WTC11 (cell line): ENCODE measurements at regions not wholly inside any gene's neighbourhood (a gene's known extent, or its start where the extent isn't known, plus 50 kb on each side); places are given as distances from the start of the nearest gene placed in this dataset.

Experiments used
- ATAC-seq: fragments of 200-7000 bp; cut with Tn5 transposase; 2 replicates; pipeline ENCODE4 v1.10.0; 2021; ENCODE audit warnings: mild to moderate bottlenecking, moderate library complexity
- CTCF ChIA-PET: fragments of 300-600 bp; sonication (Branson Sonifier 250); formaldehyde crosslinking; loops from one replicate; lab custom pipeline; 2021; ENCODE audit warnings: antibody characterized with exemption; lab: Charles Lee
- POLR2A ChIA-PET: fragments of 350-600 bp; sonication (Branson Sonifier 250); formaldehyde crosslinking; loops from one replicate; lab custom pipeline; 2021; ENCODE audit warnings: antibody characterized with exemption; lab: Charles Lee
- DNase-seq: peaks from one replicate; pipeline ENCODE4 v3.0.0; 2021; ENCODE audit warnings: low spot score
- H3K27ac Mint-ChIP-seq: 2 replicates; pipeline ENCODE4 v1.8.0; 2021; ENCODE audit warnings: mixed read lengths
- H3K27me3 Mint-ChIP-seq: 2 replicates; pipeline ENCODE4 v1.8.0; 2021; ENCODE audit warnings: low read depth, mild to moderate bottlenecking, moderate library complexity, mixed read lengths
- H3K36me3 Mint-ChIP-seq: 2 replicates; pipeline ENCODE4 v1.8.0; 2021; ENCODE audit warnings: mixed read lengths
- H3K4me1 Mint-ChIP-seq: 2 replicates; pipeline ENCODE4 v1.8.0; 2022; ENCODE audit warnings: mixed read lengths
- H3K4me3 Mint-ChIP-seq: 2 replicates; pipeline ENCODE4 v1.8.0; 2021; ENCODE audit warnings: mild to moderate bottlenecking, moderate library complexity, mixed read lengths
- H3K9me3 Mint-ChIP-seq: 2 replicates; pipeline ENCODE4 v1.8.0; 2021; ENCODE audit warnings: mixed read lengths
- AR ChIP-seq: fragments of 250-450 bp; sonication (Bioruptor Pico); IDR thresholded peaks from 2 replicates; pipeline ENCODE4 v1.9.0; 2021; ENCODE audit warnings: mild to moderate bottlenecking
- ATF2 ChIP-seq: sonication (generic); formaldehyde crosslinking; IDR thresholded peaks from 2 replicates; pipeline ENCODE4 v1.8.1; 2022; ENCODE audit warnings: low read depth, missing genetic modification reagents, borderline replicate concordance
- CBFB ChIP-seq: sonication (generic); formaldehyde crosslinking; IDR thresholded peaks from 2 replicates; pipeline ENCODE4 v1.8.1; 2022; ENCODE audit warnings: mild to moderate bottlenecking, low read depth, missing genetic modification reagents
- CREM ChIP-seq: sonication (generic); formaldehyde crosslinking; IDR thresholded peaks from 2 replicates; pipeline ENCODE4 v1.8.1; 2022; ENCODE audit warnings: mild to moderate bottlenecking, missing genetic modification reagents, moderate library complexity
- E2F4 ChIP-seq: sonication (generic); formaldehyde crosslinking; IDR thresholded peaks from 2 replicates; pipeline ENCODE4 v1.8.1; 2022; ENCODE audit warnings: low read depth, mild to moderate bottlenecking, moderate library complexity, missing genetic modification reagents, borderline replicate concordance
- HMGA2 ChIP-seq: fragments of 250-450 bp; sonication (Bioruptor Pico); IDR thresholded peaks from 2 replicates; pipeline ENCODE4 v1.4.0; 2021; ENCODE audit warnings: mild to moderate bottlenecking, moderate library complexity
- IRF1 ChIP-seq: sonication (generic); formaldehyde crosslinking; IDR thresholded peaks from 2 replicates; pipeline ENCODE4 v1.8.0; 2023; ENCODE audit warnings: missing genetic modification reagents
- JAZF1 ChIP-seq: fragments of 250-450 bp; sonication (Bioruptor Pico); IDR thresholded peaks from 2 replicates; pipeline ENCODE4 v1.9.0; 2021; ENCODE audit warnings: moderate library complexity, mild to moderate bottlenecking, inconsistent platforms
- MAX ChIP-seq: sonication (generic); formaldehyde crosslinking; IDR thresholded peaks from 2 replicates; pipeline ENCODE4 v1.8.0; 2022; ENCODE audit warnings: mild to moderate bottlenecking, missing genetic modification reagents
- MXD4 ChIP-seq: fragments of 250-450 bp; sonication (Bioruptor Pico); IDR thresholded peaks from 2 replicates; pipeline ENCODE4 v1.8.0; 2021; ENCODE audit warnings: mild to moderate bottlenecking, moderate library complexity, borderline replicate concordance
- NFATC4 ChIP-seq: fragments of 250-450 bp; sonication (Bioruptor Pico); IDR thresholded peaks from 2 replicates; pipeline ENCODE4 v1.9.0; 2021; ENCODE audit warnings: mild to moderate bottlenecking
- RELA ChIP-seq: sonication (generic); formaldehyde crosslinking; IDR thresholded peaks from 2 replicates; pipeline ENCODE4 v1.8.1; 2022; ENCODE audit warnings: missing genetic modification reagents, mild to moderate bottlenecking, borderline replicate concordance
- RORB ChIP-seq: fragments of 250-450 bp; sonication (Bioruptor Pico); IDR thresholded peaks from 2 replicates; pipeline ENCODE4 v1.9.0; 2021; ENCODE audit warnings: mild to moderate bottlenecking
- SMAD3 ChIP-seq: sonication (generic); formaldehyde crosslinking; IDR thresholded peaks from 2 replicates; pipeline ENCODE4 v1.8.0; 2022; ENCODE audit warnings: missing genetic modification reagents, mild to moderate bottlenecking, borderline replicate concordance
- TCF7 ChIP-seq: sonication (generic); formaldehyde crosslinking; IDR thresholded peaks from 2 replicates; pipeline ENCODE4 v1.8.0; 2022; ENCODE audit warnings: mild to moderate bottlenecking, low read depth, missing genetic modification reagents, moderate library complexity
- TEAD4 ChIP-seq: sonication (generic); formaldehyde crosslinking; IDR thresholded peaks from 2 replicates; pipeline ENCODE4 v1.8.0; 2022; ENCODE audit warnings: mild to moderate bottlenecking, missing genetic modification reagents
- TP53 ChIP-seq: sonication (generic); formaldehyde crosslinking; IDR thresholded peaks from 2 replicates; pipeline ENCODE4 v1.8.1; 2023; ENCODE audit warnings: mild to moderate bottlenecking, missing genetic modification reagents
- USF1 ChIP-seq: sonication (generic); formaldehyde crosslinking; IDR thresholded peaks from 2 replicates; pipeline ENCODE4 v1.8.0; 2022; ENCODE audit warnings: mild to moderate bottlenecking, missing genetic modification reagents
- ZBTB43 ChIP-seq: sonication (generic); formaldehyde crosslinking; IDR thresholded peaks from 2 replicates; pipeline ENCODE4 v1.8.1; 2023; ENCODE audit warnings: mild to moderate bottlenecking, missing genetic modification reagents
- ZMAT4 ChIP-seq: fragments of 250-450 bp; sonication (Bioruptor Pico); IDR thresholded peaks from 2 replicates; pipeline ENCODE4 v1.9.0; 2021; ENCODE audit warnings: mild to moderate bottlenecking
- ZNF121 ChIP-seq: sonication (generic); formaldehyde crosslinking; IDR thresholded peaks from 2 replicates; pipeline ENCODE4 v1.8.0; 2023; ENCODE audit warnings: missing genetic modification reagents
- ZNF317 ChIP-seq: sonication (generic); formaldehyde crosslinking; IDR thresholded peaks from 2 replicates; pipeline ENCODE4 v1.8.1; 2023; ENCODE audit warnings: low read depth, mild to moderate bottlenecking, moderate library complexity, missing genetic modification reagents, borderline replicate concordance
- ZNF671 ChIP-seq: fragments of 250-450 bp; sonication (Bioruptor Pico); IDR thresholded peaks from 2 replicates; pipeline ENCODE4 v1.8.0; 2021; ENCODE audit warnings: mild to moderate bottlenecking
- ZSCAN18 ChIP-seq: fragments of 250-450 bp; sonication (Bioruptor Pico); IDR thresholded peaks from 2 replicates; pipeline ENCODE4 v2.1.2; 2022; ENCODE audit warnings: mild to moderate bottlenecking, moderate library complexity

GRCh38 chr4:14237911-14238310 lies 610.4 kb upstream of the BOD1L1 start:
- no peak for DNase-seq
- H3K27me3 Mint-ChIP-seq, result peaks cover 6% of the 10 kb centered on the region
- no peak overlapping the region for H3K27ac Mint-ChIP-seq
- CTCF ChIA-PET, result no interaction called here
- H3K9me3 Mint-ChIP-seq, result peaks cover 21% of the 10 kb centered on the region
- H3K36me3 Mint-ChIP-seq, result peaks cover 4% of the 10 kb centered on the region
- TF ChIP-seq E2F4 (CRISPR knock-in tag) (no peak), ZNF317 (CRISPR knock-in tag) (no peak), ZNF121 (CRISPR knock-in tag) (no peak), NFATC4 (CRISPR knock-in tag) (no peak), MAX (CRISPR knock-in tag) (no peak), ATF2 (CRISPR knock-in tag) (no peak), TEAD4 (no peak), JAZF1 (CRISPR knock-in tag) (no peak), MXD4 (no peak), TCF7 (CRISPR knock-in tag) (no peak), CREM (CRISPR knock-in tag) (no peak), HMGA2 (CRISPR knock-in tag) (no peak), CBFB (no peak), SMAD3 (no peak), AR (CRISPR knock-in tag) (no peak)
- TF ChIP-seq, all 79 proteins: peak for 0
- POLR2A ChIA-PET, result no interaction called here
- ATAC-seq, result no peak
- Mint-ChIP-seq H3K4me3 (no peak overlapping the region), H3K4me1 (peaks cover 4% of the 10 kb centered on the region; the same call in 1 of the 2 replicates)

GRCh38 chr4:14241574-14241973 lies 614.0 kb upstream of the BOD1L1 start:
- POLR2A ChIA-PET, result no interaction called here
- CTCF ChIA-PET, result no interaction called here
- no peaks in the 10 kb centered on the region for H3K4me1 Mint-ChIP-seq
- peaks cover 17% of the 10 kb centered on the region for H3K9me3 Mint-ChIP-seq
- no peak for ATAC-seq
- H3K27ac Mint-ChIP-seq, result no peak overlapping the region
- H3K4me3 Mint-ChIP-seq, result no peak overlapping the region
- H3K27me3 Mint-ChIP-seq, result no peaks in the 10 kb centered on the region
- no peak for DNase-seq
- peaks cover 4% of the 10 kb centered on the region for H3K36me3 Mint-ChIP-seq
- no peak for TF ChIP-seq IRF1 (CRISPR knock-in tag)
- no peak for TF ChIP-seq ZMAT4 (CRISPR knock-in tag)
- no peak for TF ChIP-seq ZSCAN18 (CRISPR knock-in tag)
- TF ChIP-seq ZNF671 (CRISPR knock-in tag), result no peak
- no peak for TF ChIP-seq TP53 (CRISPR knock-in tag)
- TF ChIP-seq RORB (CRISPR knock-in tag), result no peak
- no peak for TF ChIP-seq ATF2 (CRISPR knock-in tag)
- no peak for TF ChIP-seq ZBTB43 (CRISPR knock-in tag)
- TF ChIP-seq RELA (CRISPR knock-in tag), result no peak
- no peak for TF ChIP-seq USF1 (CRISPR knock-in tag)
